H9 (cell line): ENCODE measurements at regions not wholly inside any gene's neighbourhood (a gene's known extent, or its start where the extent isn't known, plus 50 kb on each side); places are given as distances from the start of the nearest gene placed in this dataset.
"Not testable (repeated sequence)": the region's sequence is repeated elsewhere in the genome, so short reads cannot be mapped to it uniquely, and the experiment has no call there.

Experiments
- DNase-seq: peaks from one replicate; pipeline ENCODE4 v3.0.0-alpha.2; 2017
- H2AFZ ChIP-seq: one replicate; pipeline ENCODE4 v1.6.1; 2013; ENCODE audit warnings: mild to moderate bottlenecking, low read length, control low read depth, moderate library complexity
- H2AK5ac ChIP-seq: 2 replicates; pipeline ENCODE4 v1.6.1; 2013; ENCODE audit warnings: low read length, control low read depth, mixed read lengths; ENCODE audit not compliant: insufficient read length
- H2BK120ac ChIP-seq: one replicate; pipeline ENCODE4 v1.6.1; 2013; ENCODE audit warnings: low read depth, mild to moderate bottlenecking, low read length, control low read depth, inconsistent platforms; ENCODE audit not compliant: poor library complexity, severe bottlenecking
- H2BK12ac ChIP-seq: 2 replicates; pipeline ENCODE4 v1.6.1; 2013; ENCODE audit warnings: low read length, control low read depth, mixed read lengths, low read depth; ENCODE audit not compliant: insufficient read length
- H2BK15ac ChIP-seq: 2 replicates; pipeline ENCODE4 v1.6.1; 2013; ENCODE audit warnings: low read depth, low read length, control low read depth
- H2BK20ac ChIP-seq: one replicate; pipeline ENCODE4 v1.6.1; 2013; ENCODE audit warnings: low read depth, mild to moderate bottlenecking, low read length, control low read depth, inconsistent platforms; ENCODE audit not compliant: poor library complexity, severe bottlenecking
- H2BK5ac ChIP-seq: 2 replicates; pipeline ENCODE4 v1.6.1; 2013; ENCODE audit warnings: low read length, control low read depth, mixed read lengths; ENCODE audit not compliant: insufficient read length
- H3K14ac ChIP-seq: 2 replicates; pipeline ENCODE4 v1.6.1; 2013; ENCODE audit warnings: low read length, control low read depth; ENCODE audit not compliant: insufficient read depth
- H3K18ac ChIP-seq: 2 replicates; pipeline ENCODE4 v1.6.1; 2013; ENCODE audit warnings: low read depth, mild to moderate bottlenecking, mixed read lengths, low read length, control low read depth; ENCODE audit not compliant: insufficient read length
- H3K23ac ChIP-seq: 2 replicates; pipeline ENCODE4 v1.6.1; 2013; ENCODE audit warnings: low read length, control low read depth, mixed read lengths, low read depth; ENCODE audit not compliant: insufficient read length
- H3K23me2 ChIP-seq: 2 replicates; pipeline ENCODE4 v1.6.1; 2013; ENCODE audit warnings: low read depth, mild to moderate bottlenecking, mixed read lengths, low read length, control low read depth; ENCODE audit not compliant: insufficient read length, poor library complexity, severe bottlenecking
- H3K27ac ChIP-seq: 2 replicates; pipeline ENCODE4 v1.5.1; 2013; ENCODE audit warnings: low read length, control low read depth, mixed read lengths, low read depth; ENCODE audit not compliant: insufficient read length
- H3K27me3 ChIP-seq: 2 replicates; pipeline ENCODE4 v1.6.1; 2013; ENCODE audit warnings: low read length, control low read depth, inconsistent platforms; ENCODE audit not compliant: insufficient read depth
- H3K4ac ChIP-seq: 2 replicates; pipeline ENCODE4 v1.6.1; 2013; ENCODE audit warnings: low read depth, mild to moderate bottlenecking, control low read depth, inconsistent platforms, low read length, moderate library complexity
- H3K4me1 ChIP-seq: 2 replicates; pipeline ENCODE4 v1.6.1; 2013; ENCODE audit warnings: low read length, control low read depth, inconsistent platforms; ENCODE audit not compliant: insufficient read depth
- H3K4me2 ChIP-seq: 2 replicates; pipeline ENCODE4 v1.6.1; 2013; ENCODE audit warnings: low read length, control low read depth, mixed read lengths; ENCODE audit not compliant: insufficient read length, insufficient read depth
- H3K56ac ChIP-seq: 2 replicates; pipeline ENCODE4 v1.6.1; 2013; ENCODE audit warnings: low read depth, mild to moderate bottlenecking, mixed read lengths, low read length, control low read depth; ENCODE audit not compliant: insufficient read length
- H3K79me1 ChIP-seq: 2 replicates; pipeline ENCODE4 v1.6.1; 2013; ENCODE audit warnings: low read depth, mild to moderate bottlenecking, moderate library complexity, low read length, control low read depth, inconsistent platforms; ENCODE audit not compliant: insufficient read depth, poor library complexity, severe bottlenecking
- H3K79me2 ChIP-seq: 2 replicates; pipeline ENCODE4 v1.6.1; 2013; ENCODE audit warnings: low read length, control low read depth, inconsistent platforms; ENCODE audit not compliant: insufficient read depth
- H3K9ac ChIP-seq: 2 replicates; pipeline ENCODE4 v1.6.1; 2013; ENCODE audit warnings: low read length, control low read depth, mixed read lengths; ENCODE audit not compliant: insufficient read length; ENCODE audit errors: extremely low read depth
- H3K9me3 ChIP-seq: one replicate; pipeline ENCODE4 v1.6.1; 2013; ENCODE audit warnings: low read depth, low read length, inconsistent platforms; ENCODE audit not compliant: control insufficient read depth
- H3T11ph ChIP-seq: one replicate; pipeline ENCODE4 v1.6.1; 2013; ENCODE audit warnings: mild to moderate bottlenecking, low read length, control low read depth, inconsistent platforms
- H4K20me1 ChIP-seq: one replicate; pipeline ENCODE4 v1.6.1; 2013; ENCODE audit not compliant: control insufficient read depth, insufficient read length, insufficient read depth
- H4K5ac ChIP-seq: 2 replicates; pipeline ENCODE4 v1.6.1; 2013; ENCODE audit warnings: low read depth, mild to moderate bottlenecking, mixed read lengths, low read length, control low read depth; ENCODE audit not compliant: insufficient read length
- H4K8ac ChIP-seq: replicated peaks from 2 replicates; pipeline ENCODE4 v1.6.1; 2013; ENCODE audit warnings: low read length, control low read depth, mixed read lengths, low read depth; ENCODE audit not compliant: insufficient read length
- H4K91ac ChIP-seq: 2 replicates; pipeline ENCODE4 v1.6.1; 2013; ENCODE audit warnings: low read depth, mild to moderate bottlenecking, moderate library complexity, mixed read lengths, low read length, control low read depth; ENCODE audit not compliant: insufficient read length
- H3K27ac Mint-ChIP-seq, 3 experiments: 2 replicates in 2 of 3; 3 replicates in 1 of 3; pipeline ENCODE4 v1.8.0; 2020 to 2021; ENCODE audit warnings: mixed read lengths in 3 of 3, mild to moderate bottlenecking in 1 of 3, moderate library complexity in 1 of 3
- H3K27me3 Mint-ChIP-seq: 2 replicates; pipeline ENCODE4 v1.8.0; 2021; ENCODE audit warnings: low read depth, mild to moderate bottlenecking, moderate library complexity, mixed read lengths
- H3K36me3 Mint-ChIP-seq, 3 experiments: 2 replicates in 2 of 3; 3 replicates in 1 of 3; pipeline ENCODE4 v1.8.0; 2020 to 2021; ENCODE audit warnings: low read depth in 3 of 3, mixed read lengths in 3 of 3; ENCODE audit not compliant: insufficient read depth in 1 of 3
- H3K4me1 Mint-ChIP-seq, 2 experiments: 2 replicates each; pipeline ENCODE4 v1.8.0; 2020; ENCODE audit warnings: mixed read lengths in 2 of 2
- H3K4me3 Mint-ChIP-seq, 2 experiments: 2 replicates in 1 of 2; 3 replicates in 1 of 2; pipeline ENCODE4 v1.8.0; 2020 to 2021; ENCODE audit warnings: mild to moderate bottlenecking in 2 of 2, mixed read lengths in 2 of 2, moderate library complexity in 1 of 2
- H3K9me3 Mint-ChIP-seq, 2 experiments: 2 replicates in 1 of 2; 3 replicates in 1 of 2; pipeline ENCODE4 v1.8.0; 2020; ENCODE audit warnings: mild to moderate bottlenecking in 2 of 2, mixed read lengths in 2 of 2, moderate library complexity in 1 of 2
- CTCF ChIP-seq: fragments of 200-600 bp; sonication (generic); conservative IDR thresholded peaks from 3 replicates; pipeline ENCODE4 v1.8.0; 2021; ENCODE audit warnings: antibody characterized with exemption, mild to moderate bottlenecking
- WGBS: extraction: QIAGEN DNeasy Blood & Tissue Kit; methylation state at CpG from one replicate; pipeline ENCODE4 v1.1.7; 2013; ENCODE audit warnings: missing lambda C conversion rate, low lambda C conversion rate, mixed read lengths; ENCODE audit not compliant: insufficient read length; ENCODE audit errors: extremely low coverage; 5-methylcytosine and 5-hydroxymethylcytosine counted together

- Histone ChIP-seq H3K14ac (no peak overlapping the region), H2BK15ac (no peak overlapping the region), H2BK5ac (no peak overlapping the region), H4K91ac (no peak overlapping the region), H2BK120ac (no peak overlapping the region), H3K9me3 (no peaks in the 10 kb centered on the region), H4K20me1 (no peaks in the 10 kb centered on the region), H2BK12ac (no peak overlapping the region), H3K27me3 (no peaks in the 10 kb centered on the region), H2AK5ac (no peak overlapping the region), H2BK20ac (no peak overlapping the region), H3T11ph (no peak overlapping the region), H2AFZ (no peak overlapping the region), H3K79me1 (no peaks in the 10 kb centered on the region), H3K27ac (no peak overlapping the region), H3K56ac (no peak overlapping the region), H3K23ac (no peak overlapping the region), H3K18ac (no peak overlapping the region), H3K79me2 (no peaks in the 10 kb centered on the region), H3K4ac (no peak overlapping the region), H3K23me2 (no peaks in the 10 kb centered on the region), H3K9ac (no peak overlapping the region), H3K4me1 (no peaks in the 10 kb centered on the region; the same call in 1 of the 2 replicates), H4K5ac (no peak overlapping the region), H4K8ac (no peak overlapping the region), H3K4me2 (no peak overlapping the region)
- no CpG with 5 or more reads among the region's 2 CpGs for WGBS
- H3K27ac Mint-ChIP-seq, result no peak overlapping the region
- DNase-seq, result no peak
- no peak overlapping the region for H3K4me3 Mint-ChIP-seq
- no peaks in the 10 kb centered on the region for H3K9me3 Mint-ChIP-seq
- peaks cover 33 to 41% of the 10 kb centered on the region in 2 experiments for H3K4me1 Mint-ChIP-seq
- no peak for TF ChIP-seq CTCF
- no peaks in the 10 kb centered on the region for H3K27me3 Mint-ChIP-seq
- H3K36me3 Mint-ChIP-seq, result no peaks in the 10 kb centered on the region
Observed at GRCh38 chr3:102356506-102356905, 78.3 kb upstream of the ZPLD1 start.

GRCh38 chr3:102357313-102357712 is 77.5 kb upstream of the ZPLD1 start:
- not testable (repeated sequence) for H3K27me3 ChIP-seq, H3K18ac ChIP-seq, H2BK5ac ChIP-seq, H3K27me3 Mint-ChIP-seq, H3K56ac ChIP-seq, H3K4me2 ChIP-seq, H3K4me3 Mint-ChIP-seq, H3T11ph ChIP-seq, H4K20me1 ChIP-seq, H2BK12ac ChIP-seq, H3K9me3 Mint-ChIP-seq, H3K14ac ChIP-seq, H3K9ac ChIP-seq, H2BK20ac ChIP-seq, H3K36me3 Mint-ChIP-seq, H3K4ac ChIP-seq, H4K5ac ChIP-seq, H3K79me1 ChIP-seq, H3K79me2 ChIP-seq, H2BK15ac ChIP-seq, H3K23ac ChIP-seq, H2AFZ ChIP-seq, H3K27ac ChIP-seq, DNase-seq, H3K23me2 ChIP-seq, H3K9me3 ChIP-seq, H4K8ac ChIP-seq, H4K91ac ChIP-seq, H2AK5ac ChIP-seq, H3K4me1 ChIP-seq, H3K27ac Mint-ChIP-seq, H2BK120ac ChIP-seq
- H3K4me1 Mint-ChIP-seq, result peaks cover 33 to 42% of the 10 kb centered on the region in 2 experiments
- WGBS, result no CpG with 5 or more reads among the region's 9 CpGs
